GM23248 (cell line): ENCODE measurements at regions not wholly inside any gene's neighbourhood (a gene's known extent, or its start where the extent isn't known, plus 50 kb on each side); places are given as distances from the start of the nearest gene placed in this dataset.

Experiments
- EZH2 ChIP-seq: fragments of 200-600 bp; sonication (generic); IDR thresholded peaks from 2 replicates; pipeline ENCODE4 v1.6.1; 2018; ENCODE audit warnings: antibody characterized with exemption, mild to moderate bottlenecking; ENCODE audit not compliant: insufficient read depth, poor library complexity, severe bottlenecking
- EZH2phosphoT487 ChIP-seq: fragments of 200-600 bp; sonication (generic); IDR thresholded peaks from 2 replicates; pipeline ENCODE4 v1.6.1; 2018; ENCODE audit warnings: antibody characterized with exemption, moderate library complexity, mild to moderate bottlenecking, low read depth; ENCODE audit not compliant: insufficient read depth

DNA sequence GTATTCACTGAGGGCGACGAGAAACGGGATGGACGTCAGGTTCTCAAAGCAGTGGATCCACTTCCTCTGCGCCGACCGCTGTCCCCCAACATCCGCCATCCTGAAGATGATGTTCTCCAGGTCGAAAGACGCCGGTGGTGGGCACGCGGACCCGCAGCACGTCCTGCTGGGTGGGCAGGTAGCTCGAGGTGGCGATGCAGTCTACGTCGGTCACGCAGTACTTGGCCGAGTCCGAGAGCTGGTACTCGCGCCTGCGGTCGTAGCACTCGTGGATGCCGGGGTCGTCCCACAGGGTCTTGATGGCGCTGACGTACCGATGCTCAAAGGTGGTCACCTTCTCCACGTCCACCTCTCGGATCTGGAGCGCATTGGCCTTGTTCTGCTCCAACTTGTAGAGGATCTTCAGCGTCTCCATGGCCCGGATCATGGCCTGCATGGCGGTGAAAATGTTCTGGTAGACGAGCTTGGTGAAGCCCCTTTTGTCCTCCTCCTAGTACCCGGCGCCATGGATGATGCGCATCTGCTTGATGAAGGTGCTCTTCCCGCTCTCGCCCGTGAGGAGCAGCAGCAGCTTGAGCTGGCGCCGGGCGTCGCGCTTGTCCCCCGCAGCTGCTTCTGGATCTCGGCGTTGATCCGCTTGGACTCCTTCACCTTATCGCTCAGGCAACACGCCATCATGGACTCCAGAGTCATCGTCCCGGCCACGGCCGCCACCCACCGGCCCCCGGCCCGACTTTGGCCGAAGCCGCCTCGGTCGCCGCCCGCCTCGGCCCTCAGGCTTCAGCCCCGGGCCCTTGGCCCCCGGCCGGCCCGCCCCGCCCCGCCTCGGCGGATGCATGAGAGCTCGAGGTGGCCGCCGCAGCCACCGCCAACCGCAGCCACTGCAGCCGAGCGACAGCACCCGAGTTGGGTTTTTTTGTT lies 122.9 kb upstream of the KCTD7 start:
- TF ChIP-seq EZH2 (no peak), EZH2phosphoT487 (no peak)
